CD14-positive monocyte (primary cell): ENCODE measurements at regions not wholly inside any gene's neighbourhood (a gene's known extent, or its start where the extent isn't known, plus 50 kb on each side); places are given as distances from the start of the nearest gene placed in this dataset.

Experiments used
- DNase-seq, 3 donors: peaks; one replicate each; pipeline ENCODE4 v3.0.0-alpha.2; 2011 to 2022
- H2AFZ ChIP-seq: 2 replicates; pipeline ENCODE4 v1.6.0; 2012; ENCODE audit warnings: mild to moderate bottlenecking, low read depth, low read length, inconsistent platforms; ENCODE audit not compliant: insufficient read depth, poor library complexity, severe bottlenecking
- H3K27ac ChIP-seq, 2 donors: 1 replicate in 1 of 2; 2 replicates in 1 of 2; pipeline ENCODE4 v1.5.1; 2012 to 2013; ENCODE audit warnings: low read length in 2 of 2, control low read depth in 1 of 2, inconsistent platforms in 1 of 2, low read depth in 1 of 2, mild to moderate bottlenecking in 1 of 2
- H3K27me3 ChIP-seq, 2 donors: one replicate each; pipeline versions ENCODE4 v1.6.0 to v1.6.1; 2011 to 2013; ENCODE audit warnings: low read length in 2 of 2; ENCODE audit not compliant: control insufficient read depth in 2 of 2, insufficient read depth in 2 of 2
- H3K36me3 ChIP-seq, 2 donors: replicated peaks in 1 of 2; 1 replicate in 1 of 2; 2 replicates in 1 of 2; pipeline versions ENCODE4 v1.5.1 to v1.6.1; 2012 to 2013; ENCODE audit warnings: low read length in 2 of 2, control low read depth in 1 of 2, inconsistent platforms in 1 of 2, mild to moderate bottlenecking in 1 of 2; ENCODE audit not compliant: insufficient read depth in 2 of 2, control insufficient read depth in 1 of 2
- H3K4me1 ChIP-seq, 2 donors: 1 replicate in 1 of 2; 2 replicates in 1 of 2; pipeline versions ENCODE4 v1.5.1 to v1.6.1; 2012 to 2013; ENCODE audit warnings: low read length in 2 of 2, control low read depth in 1 of 2, inconsistent platforms in 1 of 2, mild to moderate bottlenecking in 1 of 2, moderate library complexity in 1 of 2; ENCODE audit not compliant: insufficient read depth in 2 of 2, control insufficient read depth in 1 of 2
- H3K4me2 ChIP-seq: replicated peaks from 2 replicates; pipeline ENCODE3; 2012; ENCODE audit warnings: low read length, moderate library complexity, mild to moderate bottlenecking; ENCODE audit not compliant: poor library complexity, severe bottlenecking; ENCODE audit errors: extremely low read depth
- H3K4me3 ChIP-seq, 3 experiments: fragments of 200-600 bp in 1 of 3; sonication (generic) in 1 of 3; replicated peaks in 1 of 3; 1 replicate in 2 of 3; 2 replicates in 1 of 3; pipeline ENCODE4 v1.5.1; 2011 to 2013; ENCODE audit warnings: low read length in 3 of 3, mild to moderate bottlenecking in 3 of 3, control low read depth in 2 of 3, low read depth in 2 of 3, inconsistent platforms in 1 of 3, moderate library complexity in 1 of 3
- H3K79me2 ChIP-seq: 2 replicates; pipeline ENCODE4 v1.6.0; 2012; ENCODE audit warnings: mild to moderate bottlenecking, control low read depth, inconsistent platforms, low read length, moderate library complexity; ENCODE audit not compliant: insufficient read depth
- H3K9ac ChIP-seq: 2 replicates; pipeline ENCODE4 v1.6.0; 2017; ENCODE audit warnings: low read length, mild to moderate bottlenecking; ENCODE audit not compliant: insufficient read depth, poor library complexity, severe bottlenecking
- H3K9me3 ChIP-seq, 2 donors: replicated peaks in 1 of 2; 1 replicate in 1 of 2; 2 replicates in 1 of 2; pipeline versions ENCODE4 v1.5.1 to v1.6.1; 2012 to 2013; ENCODE audit warnings: low read length in 2 of 2, control low read depth in 1 of 2; ENCODE audit not compliant: control insufficient read depth in 1 of 2, insufficient read depth in 1 of 2
- H4K20me1 ChIP-seq: 2 replicates; pipeline ENCODE4 v1.6.0; 2012; ENCODE audit warnings: mild to moderate bottlenecking, low read length, control low read depth, moderate library complexity; ENCODE audit not compliant: insufficient read depth
- H3K27ac Mint-ChIP-seq, 7 donors: one replicate each; pipeline ENCODE4 v1.8.0; 2020; ENCODE audit warnings: mild to moderate bottlenecking in 7 of 7, mixed read lengths in 7 of 7, moderate library complexity in 6 of 7, inconsistent platforms in 2 of 7
- H3K27me3 Mint-ChIP-seq, 3 donors: one replicate each; pipeline ENCODE4 v1.8.0; 2021 to 2022; ENCODE audit warnings: low read depth in 3 of 3, mild to moderate bottlenecking in 3 of 3, mixed read lengths in 3 of 3, moderate library complexity in 3 of 3, inconsistent platforms in 1 of 3
- H3K36me3 Mint-ChIP-seq, 2 donors: one replicate each; pipeline ENCODE4 v1.8.0; 2020; ENCODE audit warnings: mixed read lengths in 2 of 2, inconsistent platforms in 1 of 2, mild to moderate bottlenecking in 1 of 2
- H3K4me1 Mint-ChIP-seq: one replicate; pipeline ENCODE4 v1.8.0; 2020; ENCODE audit warnings: mild to moderate bottlenecking, mixed read lengths
- H3K4me3 Mint-ChIP-seq, 2 donors: one replicate each; pipeline ENCODE4 v1.8.0; 2020; ENCODE audit warnings: mild to moderate bottlenecking in 2 of 2, mixed read lengths in 2 of 2, moderate library complexity in 1 of 2
- H3K9me3 Mint-ChIP-seq, 7 donors: one replicate each; pipeline ENCODE4 v1.8.0; 2020 to 2022; ENCODE audit warnings: mixed read lengths in 7 of 7, mild to moderate bottlenecking in 6 of 7, moderate library complexity in 6 of 7, inconsistent platforms in 2 of 7
- CTCF ChIP-seq: fragments of 200-600 bp; IDR thresholded peaks from one replicate; pipeline ENCODE4 v1.8.0; 2022; ENCODE audit warnings: antibody characterized with exemption, mild to moderate bottlenecking
- WGBS: methylation state at CpG from one replicate; pipeline ENCODE4 v1.1.5; 2013; ENCODE audit warnings: missing lambda C conversion rate; ENCODE audit not compliant: insufficient coverage; 5-methylcytosine and 5-hydroxymethylcytosine counted together
- intact Hi-C, 2 donors: fragments of 100-400 bp; cut with micrococcal nuclease; formaldehyde crosslinking; loops; one replicate each; pipeline versions ENCODE4 v1.15.0 to v1.15.1; 2023

- Histone ChIP-seq H3K36me3 (no peaks in the 10 kb centered on the region), H3K9me3 (no peaks in the 10 kb centered on the region), H3K4me1 (no peaks in the 10 kb centered on the region), H3K4me2 (no peak overlapping the region), H4K20me1 (no peaks in the 10 kb centered on the region), H2AFZ (no peak overlapping the region), H3K27me3 (no peaks in the 10 kb centered on the region), H3K9ac (no peak overlapping the region), H3K27ac (no peak overlapping the region), H3K4me3 (no peak overlapping the region), H3K79me2 (no peaks in the 10 kb centered on the region)
- peaks cover 0 to 9% (median 2%) of the 10 kb centered on the region in 7 donors for H3K9me3 Mint-ChIP-seq
- 73% methylated on average over 4 of the region's 4 CpGs for WGBS
- no peak for TF ChIP-seq CTCF
- H3K4me1 Mint-ChIP-seq: no peaks in the 10 kb centered on the region
- H3K4me3 Mint-ChIP-seq: no peak overlapping the region
- intact Hi-C loops: no loop called here
- H3K27ac Mint-ChIP-seq: no peak overlapping the region
- H3K27me3 Mint-ChIP-seq: peaks cover 3 to 11% (median 9%) of the 10 kb centered on the region in 3 donors
- H3K36me3 Mint-ChIP-seq: no peaks in the 10 kb centered on the region
- DNase-seq: no peak
These were observed 67.0 kb downstream of the FAM241B start for GRCh38 chr10:69697006-69697405.

- no peak for DNase-seq
- H3K4me2 ChIP-seq: no peak overlapping the region
- H3K4me3 ChIP-seq: no peak overlapping the region
- no peak for TF ChIP-seq CTCF
- H3K4me1 Mint-ChIP-seq: peaks cover 4% of the 10 kb centered on the region
- peaks cover 15 to 48% (median 32%) of the 10 kb centered on the region in 7 donors for H3K9me3 Mint-ChIP-seq
- peaks cover 3 to 12% (median 7%) of the 10 kb centered on the region in 3 donors for H3K27me3 Mint-ChIP-seq
- no peak overlapping the region for H3K4me3 Mint-ChIP-seq
- H3K27ac ChIP-seq: peak overlapping the region in 1 of 2 donors; percentile 24
- no peaks in the 10 kb centered on the region for H3K79me2 ChIP-seq
- H3K36me3 Mint-ChIP-seq: no peaks in the 10 kb centered on the region
- no peaks in the 10 kb centered on the region for H3K36me3 ChIP-seq
- H3K4me1 ChIP-seq: peaks cover 0 to 6% of the 10 kb centered on the region in 2 donors
- no peak overlapping the region for H2AFZ ChIP-seq
- no peak overlapping the region for H3K9ac ChIP-seq
- H3K9me3 ChIP-seq: peaks cover 21% of the 10 kb centered on the region in 2 donors
- H3K27me3 ChIP-seq: no peaks in the 10 kb centered on the region
- no CpG with 5 or more reads among the region's 3 CpGs for WGBS
- intact Hi-C loops: no loop called here
- H3K27ac Mint-ChIP-seq: no peak overlapping the region
- no peaks in the 10 kb centered on the region for H4K20me1 ChIP-seq
These were observed 73.2 kb downstream of the FAM241B start for GRCh38 chr10:69703256-69703655.
